ENCODE measurements at regions not wholly inside any gene's neighbourhood (a gene's known extent, or its start where the extent isn't known, plus 50 kb on each side); places are given as distances from the start of the nearest gene placed in this dataset.
"Not testable (repeated sequence)": the region's sequence is repeated elsewhere in the genome, so short reads cannot be mapped to it uniquely, and the experiment has no call there.

- no peak for DNase-seq (ENCODE audit: low read depth)
These were observed 892.5 kb downstream of the DNAJB9 start for GRCh38 chr7:109462171-109462570.

GRCh38 chr7:109467729-109468128 is 898.1 kb downstream of the DNAJB9 start:
- not testable (repeated sequence) for DNase-seq (ENCODE audit: low read depth)

GRCh38 chr7:109473172-109473571 is 903.5 kb downstream of the DNAJB9 start:
- no peak for DNase-seq (ENCODE audit: low read depth)

GRCh38 chr7:109476409-109476808 is 906.7 kb downstream of the DNAJB9 start:
- DNase-seq (ENCODE audit: low read depth), result no peak

- no peak for DNase-seq (ENCODE audit: low read depth)
These were observed 909.7 kb downstream of the DNAJB9 start for GRCh38 chr7:109479388-109479787.

- DNase-seq (ENCODE audit: low read depth), result not testable (repeated sequence)
These were observed 920.9 kb downstream of the DNAJB9 start for GRCh38 chr7:109490607-109491006.

GRCh38 chr7:109497053-109497452 is 927.4 kb downstream of the DNAJB9 start:
- DNase-seq (ENCODE audit: low read depth), result no peak

- no peak for DNase-seq (ENCODE audit: low read depth)
These were observed 928.5 kb downstream of the DNAJB9 start for GRCh38 chr7:109498131-109498530.

- no peak for DNase-seq (ENCODE audit: low read depth)
These were observed 933.7 kb downstream of the DNAJB9 start for GRCh38 chr7:109503421-109503820.

GRCh38 chr7:109522585-109522984 is 952.9 kb downstream of the DNAJB9 start:
- DNase-seq (ENCODE audit: low read depth), result no peak

GRCh38 chr7:109527833-109528232 is 958.2 kb downstream of the DNAJB9 start:
- no peak for DNase-seq (ENCODE audit: low read depth)

GRCh38 chr7:109529712-109530111 is 960.0 kb downstream of the DNAJB9 start:
- DNase-seq (ENCODE audit: low read depth), result no peak

- DNase-seq (ENCODE audit: low read depth), result no peak
These were observed 962.8 kb downstream of the DNAJB9 start for GRCh38 chr7:109532262-109532992.

- DNase-seq (ENCODE audit: low read depth), result no peak
These were observed 976.0 kb downstream of the DNAJB9 start for GRCh38 chr7:109545686-109546085.

GRCh38 chr7:109549471-109550193 is 980.0 kb downstream of the DNAJB9 start:
- DNase-seq (ENCODE audit: low read depth), result no peak

GRCh38 chr7:109552017-109552416 is 982.3 kb downstream of the DNAJB9 start:
- no peak for DNase-seq (ENCODE audit: low read depth)

- no peak for DNase-seq (ENCODE audit: low read depth)
These were observed 1007.6 kb downstream of the DNAJB9 start for GRCh38 chr7:109577265-109577664.

GRCh38 chr7:109579901-109580300 is 1010.2 kb downstream of the DNAJB9 start:
- no peak for DNase-seq (ENCODE audit: low read depth)

- DNase-seq (ENCODE audit: low read depth), result no peak
These were observed 1012.5 kb downstream of the DNAJB9 start for GRCh38 chr7:109582211-109582610.

GRCh38 chr7:109596948-109597347 is 1027.3 kb downstream of the DNAJB9 start:
- not testable (repeated sequence) for DNase-seq (ENCODE audit: low read depth)

GRCh38 chr7:109611656-109612055 is 1042.0 kb downstream of the DNAJB9 start:
- DNase-seq (ENCODE audit: low read depth), result no peak

GRCh38 chr7:109616551-109617069 is 1046.9 kb downstream of the DNAJB9 start:
- DNase-seq (ENCODE audit: low read depth), result no peak

GRCh38 chr7:109622320-109622719 is 1052.6 kb downstream of the DNAJB9 start:
- no peak for DNase-seq (ENCODE audit: low read depth)
